ENCODE measurements at regions not wholly inside any gene's neighbourhood (a gene's known extent, or its start where the extent isn't known, plus 50 kb on each side); places are given as distances from the start of the nearest gene placed in this dataset.

- H3K4me3 ChIP-seq (ENCODE audit: low read depth, low read length): no peak overlapping the region
- ChIA-PET CTCF (interaction anchor here (1.2 kb wide), 1 partner anchor 11 kb away, joined by 4 read pairs; no protein-coding TSS in a partner anchor), POLR2A (no interaction called here)
- no peak for TF ChIP-seq CTCF (IDR thresholded peaks at IDR 0.05; ENCODE audit: insufficient read depth, low read length, missing control alignments)
- DNase-seq (ENCODE audit: low read depth, low spot score): no peak
These were observed 509.3 kb upstream of the NUDT12 start for GRCh38 chr5:104071887-104072286.

- DNase-seq (ENCODE audit: low read depth, low spot score): no peak
- ChIA-PET CTCF (interaction anchor here (0.8 kb wide), 1 partner anchor 475 kb away, joined by 3 read pairs; no protein-coding TSS in a partner anchor), POLR2A (no interaction called here)
- no peak for TF ChIP-seq CTCF (IDR thresholded peaks at IDR 0.05; ENCODE audit: insufficient read depth, low read length, missing control alignments)
- H3K4me3 ChIP-seq (ENCODE audit: low read depth, low read length): no peak overlapping the region
These were observed 500.2 kb upstream of the NUDT12 start for GRCh38 chr5:104062621-104063377.

GRCh38 chr5:104061707-104062106 lies 499.1 kb upstream of the NUDT12 start:
- no peak overlapping the region for H3K4me3 ChIP-seq (ENCODE audit: low read depth, low read length)
- ChIA-PET POLR2A (no interaction called here), CTCF (interaction anchor here (0.8 to 1.3 kb wide), 3 partner anchors 15 to 474 kb away, joined by 3 read pairs; no protein-coding TSS in a partner anchor)
- TF ChIP-seq CTCF (IDR thresholded peaks at IDR 0.05; ENCODE audit: insufficient read depth, low read length, missing control alignments): no peak
- DNase-seq (ENCODE audit: low read depth, low spot score): no peak

- ChIA-PET CTCF (no interaction called here), POLR2A (no interaction called here)
- no peak overlapping the region for H3K4me3 ChIP-seq (ENCODE audit: low read depth, low read length)
- peak; percentile 2 for DNase-seq (ENCODE audit: low read depth, low spot score)
- no peak for TF ChIP-seq CTCF (IDR thresholded peaks at IDR 0.05; ENCODE audit: insufficient read depth, low read length, missing control alignments)
These were observed 490.7 kb upstream of the NUDT12 start for GRCh38 chr5:104053353-104053649.

- no peak overlapping the region for H3K4me3 ChIP-seq (ENCODE audit: low read depth, low read length)
- no peak for DNase-seq (ENCODE audit: low read depth, low spot score)
- POLR2A ChIA-PET: no interaction called here
- TF ChIP-seq CTCF (IDR thresholded peaks at IDR 0.05; ENCODE audit: insufficient read depth, low read length, missing control alignments): no peak
- CTCF ChIA-PET: no interaction called here
These were observed 490.2 kb upstream of the NUDT12 start for GRCh38 chr5:104052558-104053352.

- POLR2A ChIA-PET: no interaction called here
- no peak overlapping the region for H3K4me3 ChIP-seq (ENCODE audit: low read depth, low read length)
- no peak for DNase-seq (ENCODE audit: low read depth, low spot score)
- TF ChIP-seq CTCF (IDR thresholded peaks at IDR 0.05; ENCODE audit: insufficient read depth, low read length, missing control alignments): no peak
- CTCF ChIA-PET: no interaction called here
These were observed 487.8 kb upstream of the NUDT12 start for GRCh38 chr5:104050436-104050835.
